ENCODE measurements at regions not wholly inside any gene's neighbourhood (a gene's known extent, or its start where the extent isn't known, plus 50 kb on each side); places are given as distances from the start of the nearest gene placed in this dataset.
"Not testable (repeated sequence)": the region's sequence is repeated elsewhere in the genome, so short reads cannot be mapped to it uniquely, and the experiment has no call there.

DNA sequence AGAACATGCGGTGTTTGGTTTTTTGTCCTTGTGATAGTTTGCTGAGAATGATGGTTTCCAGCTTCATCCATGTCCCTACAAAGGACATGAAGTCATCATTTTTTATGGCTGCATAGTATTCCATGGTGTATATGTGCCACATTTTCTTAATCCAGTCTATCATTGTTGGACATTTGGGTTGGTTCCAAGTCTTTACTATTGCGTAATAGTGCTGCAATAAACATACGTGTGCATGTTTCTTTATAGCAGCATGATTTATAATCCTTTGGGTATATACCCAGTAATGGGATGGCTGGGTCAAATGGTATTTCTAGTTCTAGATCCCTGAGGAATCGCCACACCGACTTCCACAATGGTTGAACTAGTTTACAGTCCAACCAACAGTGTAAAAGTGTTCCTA is 471.6 kb upstream of the MEIS1 start:
- H2AK5ac ChIP-seq (ENCODE audit: low read depth, low read length); H3K9ac ChIP-seq (ENCODE audit: low read depth, low read length); H3K14ac ChIP-seq (replicated peaks; ENCODE audit: low read depth, low read length); H4K91ac ChIP-seq (ENCODE audit: insufficient read depth, low read depth, low read length); H4K8ac ChIP-seq (ENCODE audit: low read depth in 2 of 2, low read length in 2 of 2); H3K56ac ChIP-seq (ENCODE audit: extremely low read depth, insufficient read depth, low read length); DNase-seq; in situ Hi-C loops (cut with MboI; ENCODE audit: low sequenced_read_pairs); H3K79me1 ChIP-seq (ENCODE audit: low read depth in 1 of 2, low read length in 2 of 2); H2BK5ac ChIP-seq (ENCODE audit: low read depth, low read length, poor library complexity, severe bottlenecking); BruUV-seq (replicated peaks); H3K27me3 ChIP-seq (ENCODE audit: control insufficient read depth, insufficient read depth, low read length); H4K20me1 ChIP-seq (ENCODE audit: insufficient read depth, low read length); H3K9me3 ChIP-seq (ENCODE audit: control insufficient read depth, insufficient read depth, low read length); H3K36me3 ChIP-seq (ENCODE audit: control insufficient read depth, insufficient read depth, low read length); H2BK15ac ChIP-seq (ENCODE audit: low read depth, low read length); H2AFZ ChIP-seq (replicated peaks; ENCODE audit: low read length, poor library complexity); H3K27ac ChIP-seq (ENCODE audit: insufficient read depth, low read length); H3K18ac ChIP-seq (ENCODE audit: low read depth, low read length); CTCF ChIA-PET; ATAC-seq (ENCODE audit: low read depth); H2AK9ac ChIP-seq (replicated peaks; ENCODE audit: low read depth, low read length, poor library complexity); H3K23ac ChIP-seq (ENCODE audit: low read depth, low read length); H3K4ac ChIP-seq (ENCODE audit: low read depth, low read length); H3K4me2 ChIP-seq (ENCODE audit: low read depth, low read length); POLR2A ChIA-PET (ENCODE audit: unreplicated experiment); H3K4me3 ChIP-seq (ENCODE audit: insufficient read depth, low read depth, low read length); dilution Hi-C loops (cut with HindIII; ENCODE audit: low sequenced_read_pairs, unreplicated experiment); H4K5ac ChIP-seq (ENCODE audit: low read depth, low read length); H2BK20ac ChIP-seq (ENCODE audit: low read depth, low read length); H3K4me1 ChIP-seq (ENCODE audit: control insufficient read depth, insufficient read depth, low read length); H3K9me1 ChIP-seq (ENCODE audit: insufficient read depth, low read length); H2BK120ac ChIP-seq (ENCODE audit: low read depth, low read length); intact Hi-C loops (cut with micrococcal nuclease): not testable (repeated sequence)
- WGBS, 2 experiments (ENCODE audit: extremely low coverage in 2 of 2, insufficient read length in 1 of 2) = no CpG with 5 or more reads among the region's 5 CpGs

Measured in IMR-90 (cell line).